ENCODE measurements at regions not wholly inside any gene's neighbourhood (a gene's known extent, or its start where the extent isn't known, plus 50 kb on each side); places are given as distances from the start of the nearest gene placed in this dataset.
"Not testable (repeated sequence)": the region's sequence is repeated elsewhere in the genome, so short reads cannot be mapped to it uniquely, and the experiment has no call there.

DNA sequence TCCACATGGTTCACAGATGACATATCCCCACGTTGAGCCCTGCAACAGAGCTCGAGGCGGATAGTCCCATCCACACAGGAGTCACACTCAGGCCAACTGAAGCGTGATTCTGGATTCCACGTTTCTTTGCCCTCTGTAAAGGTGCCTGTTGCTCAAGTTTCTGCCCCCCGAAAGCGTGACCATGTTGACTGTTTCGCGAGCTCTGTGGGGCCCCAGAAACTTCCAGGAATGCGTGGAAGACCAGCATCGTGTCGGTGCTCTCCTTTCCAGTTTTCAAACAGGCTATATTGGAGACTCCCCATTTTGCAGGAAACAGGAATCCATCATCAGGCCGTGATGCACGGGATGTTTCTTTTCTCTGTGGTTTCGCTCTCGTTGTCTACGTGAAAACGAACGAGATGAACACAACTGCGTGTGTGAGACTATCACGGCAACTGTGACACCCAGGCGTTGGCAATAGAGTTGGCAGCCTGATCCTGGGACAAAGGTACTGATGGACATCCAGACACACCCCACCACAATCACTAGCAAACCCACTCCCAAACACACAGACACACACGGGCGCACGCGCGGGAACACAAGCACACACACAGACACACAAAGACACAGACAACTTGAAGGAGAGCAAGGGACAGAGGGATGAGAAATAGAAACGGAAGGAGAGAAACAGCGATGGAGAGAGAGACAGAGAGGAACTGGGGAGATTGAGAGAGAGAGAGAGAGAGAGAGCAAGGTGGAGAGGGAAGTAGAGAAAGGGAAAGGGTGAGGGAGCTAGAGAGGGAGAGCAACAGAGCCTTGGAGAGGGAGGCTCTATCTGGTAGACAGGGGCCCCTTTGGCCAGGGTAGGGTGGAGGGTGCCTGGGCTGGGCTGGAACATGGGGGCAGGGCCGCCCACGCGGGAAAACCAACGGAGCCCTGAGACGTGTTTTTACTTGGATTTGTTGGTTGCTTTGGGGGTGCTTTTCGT is 1609.3 kb downstream of the SPATA31A7 start:
- peak overlapping the region; percentile 74 for H3K4me3 ChIP-seq (ENCODE audit: low read depth, low read length)
- DNase-seq (ENCODE audit: low read depth), result peak; percentile 27

DNA sequence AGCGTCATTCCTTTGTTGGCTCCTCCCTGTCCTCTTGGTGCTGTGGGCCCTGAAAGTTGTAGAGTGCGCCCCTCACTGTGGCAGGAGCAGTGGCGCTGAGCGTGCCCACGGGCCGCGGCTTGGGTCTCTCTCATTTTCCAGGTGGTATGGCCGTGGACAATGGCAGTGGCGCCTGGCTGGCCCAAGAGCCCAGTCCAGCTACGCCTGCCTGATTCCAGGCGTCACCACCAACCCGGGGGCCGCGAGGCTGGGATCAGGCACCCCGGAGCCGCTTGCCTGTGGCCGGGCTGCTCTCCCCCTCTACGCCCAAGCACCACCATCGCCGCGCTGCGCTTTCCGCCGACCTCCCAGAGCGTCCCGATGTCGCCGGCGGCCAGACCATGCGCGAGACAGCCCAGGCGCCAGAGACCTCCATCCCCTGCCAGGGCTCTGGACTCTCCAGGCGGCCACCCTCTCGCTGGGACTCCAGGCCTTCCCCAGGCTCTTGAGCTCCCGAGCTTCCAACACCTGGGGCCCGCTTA is 1610.1 kb downstream of the SPATA31A7 start:
- peak overlapping the region; percentile 74 for H3K4me3 ChIP-seq (ENCODE audit: low read depth, low read length)

DNA sequence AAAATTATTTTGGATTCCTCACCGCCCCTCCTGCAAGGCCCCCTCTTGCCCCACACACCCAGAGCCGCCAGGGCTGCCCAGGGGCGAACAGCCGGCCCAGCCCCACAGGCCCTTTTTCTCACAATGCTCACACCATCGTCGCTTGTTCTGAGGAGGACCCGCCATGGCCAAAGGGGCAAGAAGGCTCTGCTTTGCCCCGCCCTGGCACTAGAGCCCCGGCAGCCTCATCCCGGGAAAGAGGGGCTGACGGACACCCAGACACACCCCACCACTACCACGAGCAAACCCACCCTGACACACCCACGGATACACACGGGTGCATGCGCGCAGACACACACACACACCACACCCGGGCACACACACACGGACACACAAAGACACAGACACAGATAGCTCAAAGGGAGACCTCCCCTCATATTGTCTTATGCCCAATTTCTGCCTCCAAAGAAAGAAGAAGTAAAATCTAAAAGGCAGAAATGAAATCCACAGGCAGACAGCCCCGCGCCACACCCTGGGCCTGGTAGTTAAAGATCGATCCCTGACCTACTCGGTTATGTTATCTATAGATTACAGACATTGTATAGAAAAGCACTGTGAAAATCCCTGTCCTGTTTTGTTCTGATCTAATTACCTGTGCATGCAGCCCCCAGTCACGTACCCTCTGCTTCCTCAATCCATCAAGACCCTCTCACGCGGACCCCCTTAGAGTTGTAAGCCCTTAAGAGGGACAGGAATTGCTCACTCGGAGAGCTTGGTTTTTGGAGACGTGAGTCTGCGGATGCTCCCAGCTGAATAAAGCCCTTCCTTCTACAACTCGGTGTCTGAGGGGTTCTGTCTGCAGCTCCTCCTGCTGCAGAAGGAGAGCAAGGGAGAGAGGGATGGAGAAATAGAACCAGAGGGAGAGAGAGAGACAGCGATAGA is 1610.9 kb downstream of the SPATA31A7 start:
- DNase-seq (ENCODE audit: low read depth), result not testable (repeated sequence)
- H3K4me3 ChIP-seq (ENCODE audit: low read depth, low read length), result peak overlapping the region; percentile 74

More for the DNA sequence above, 1610.1 kb downstream of the SPATA31A7 start:
- not testable (repeated sequence) for DNase-seq (ENCODE audit: low read depth)

DNA sequence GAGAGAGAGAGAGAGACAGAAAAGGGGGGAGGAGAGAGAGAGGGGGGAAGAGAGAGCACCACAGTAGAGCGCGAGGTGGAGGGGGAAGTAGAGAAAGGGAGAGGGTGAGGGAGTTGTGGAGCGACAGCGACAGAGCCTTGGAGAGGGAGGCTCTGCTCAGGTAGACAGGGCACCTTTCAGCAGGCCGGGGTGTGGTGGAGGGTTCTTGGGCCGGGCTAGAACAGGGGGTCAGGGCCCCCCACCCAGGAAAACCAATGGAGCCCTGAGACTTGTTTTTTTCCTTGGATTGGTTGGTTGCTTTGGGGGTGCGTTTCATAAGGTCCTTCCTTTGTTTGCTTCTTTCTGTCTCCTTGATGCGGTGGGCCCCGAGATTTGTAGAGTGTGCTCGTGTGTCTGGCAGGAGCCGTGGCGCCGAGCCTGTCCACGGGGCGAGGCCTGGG is 1611.6 kb downstream of the SPATA31A7 start:
- DNase-seq (ENCODE audit: low read depth), result not testable (repeated sequence)
- H3K4me3 ChIP-seq (ENCODE audit: low read depth, low read length), result peak overlapping the region; percentile 74

DNA sequence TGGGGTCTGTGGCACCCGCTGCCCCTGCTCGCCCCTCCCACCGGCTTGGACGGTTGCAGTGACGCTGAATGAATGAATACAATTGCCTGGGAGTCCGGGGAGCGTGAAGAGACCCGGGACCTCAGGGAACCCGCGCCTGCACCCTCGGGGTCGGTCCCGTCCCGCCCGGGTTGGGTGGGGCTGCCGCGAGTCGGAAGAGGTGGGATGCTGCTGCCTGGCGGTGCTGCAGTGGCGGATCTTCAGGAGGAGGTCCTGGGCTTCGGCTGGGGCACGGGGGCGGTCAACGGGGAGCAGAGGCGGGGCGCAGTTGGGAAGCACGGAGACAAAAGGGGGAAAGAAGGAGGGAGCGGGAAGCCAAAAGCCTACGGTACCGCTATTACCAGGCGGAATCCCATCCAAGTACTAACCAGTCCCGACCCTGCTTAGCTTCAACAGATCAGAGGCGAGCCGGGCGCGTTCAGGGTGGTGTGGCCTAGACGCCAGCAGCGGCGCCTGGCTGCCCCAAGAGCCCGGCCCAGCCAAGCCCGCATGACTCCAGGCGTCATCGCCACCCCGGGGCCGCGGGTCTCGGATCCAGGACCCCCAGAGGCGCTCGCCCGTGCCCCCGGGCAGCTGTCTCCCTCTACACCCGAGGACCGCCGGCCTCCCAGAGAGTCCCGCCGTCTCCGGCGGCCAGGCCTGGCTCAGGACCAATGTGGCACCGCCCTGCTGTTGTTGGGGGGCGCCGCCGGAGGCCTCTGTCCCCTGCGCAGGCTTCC is 1612.3 kb downstream of the SPATA31A7 start:
- peak overlapping the region; percentile 74 for H3K4me3 ChIP-seq (ENCODE audit: low read depth, low read length)
- not testable (repeated sequence) for DNase-seq (ENCODE audit: low read depth)

DNA sequence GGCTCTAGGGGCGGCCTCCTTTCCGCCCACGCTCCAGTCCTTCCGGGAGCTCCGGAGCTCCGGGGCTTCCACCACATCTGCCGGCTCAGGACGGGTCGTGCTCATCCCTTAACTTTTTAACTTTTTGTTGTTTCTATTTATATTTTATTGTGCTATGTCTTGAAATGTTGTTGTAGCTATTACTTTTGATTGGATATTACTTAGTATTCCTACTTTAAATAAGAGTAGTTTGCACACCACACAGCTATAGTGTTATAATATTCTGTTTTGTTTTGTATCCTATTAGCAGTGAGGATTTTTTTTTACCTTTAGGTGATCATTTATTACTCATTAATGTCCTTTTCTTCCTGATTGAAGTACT is 1612.9 kb downstream of the SPATA31A7 start:
- DNase-seq (ENCODE audit: low read depth), result not testable (repeated sequence)
- peak overlapping the region; percentile 74 for H3K4me3 ChIP-seq (ENCODE audit: low read depth, low read length)

DNA sequence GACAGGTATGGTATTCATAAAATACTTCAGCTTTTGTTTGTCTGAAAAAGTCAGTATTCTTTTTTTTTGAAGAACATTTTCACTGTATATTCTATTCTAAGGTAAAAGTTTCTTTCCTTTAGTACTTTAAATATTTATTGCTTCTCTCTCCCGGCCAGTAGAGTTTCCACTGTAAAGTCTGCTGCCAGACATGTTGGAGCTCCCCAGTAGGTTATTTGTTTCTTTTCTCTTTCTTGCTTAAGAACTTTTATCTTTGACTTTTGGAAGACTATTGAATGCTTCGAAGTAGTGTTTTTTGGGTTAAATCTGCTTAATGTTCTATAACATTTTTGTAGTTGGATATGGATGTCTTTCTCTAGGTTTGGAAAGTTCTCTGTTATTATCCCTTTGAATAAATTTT is 1613.3 kb downstream of the SPATA31A7 start:
- DNase-seq (ENCODE audit: low read depth), result not testable (repeated sequence)
- H3K4me3 ChIP-seq (ENCODE audit: low read depth, low read length), result peak overlapping the region; percentile 74

DNA sequence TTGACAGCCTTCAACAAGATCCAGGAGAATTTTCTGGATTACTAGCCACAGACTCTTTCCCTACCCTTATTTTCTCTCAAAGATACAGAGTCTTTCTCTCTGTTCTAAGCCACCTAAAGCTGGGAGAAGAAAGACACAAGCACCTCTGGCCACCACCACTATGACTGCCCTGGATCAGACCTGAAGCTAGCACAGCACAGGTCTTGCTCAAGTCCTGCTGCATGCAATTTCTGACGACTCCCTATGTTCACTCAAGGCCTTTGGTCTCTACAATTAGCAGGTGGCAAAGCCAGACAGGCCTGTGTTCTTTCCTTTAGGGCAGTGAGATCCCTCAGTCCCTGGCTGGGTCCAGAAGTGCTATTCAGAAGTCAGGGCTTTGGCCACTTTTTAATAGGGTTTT is 1614.5 kb downstream of the SPATA31A7 start:
- H3K4me3 ChIP-seq (ENCODE audit: low read depth, low read length); DNase-seq (ENCODE audit: low read depth): not testable (repeated sequence)

DNA sequence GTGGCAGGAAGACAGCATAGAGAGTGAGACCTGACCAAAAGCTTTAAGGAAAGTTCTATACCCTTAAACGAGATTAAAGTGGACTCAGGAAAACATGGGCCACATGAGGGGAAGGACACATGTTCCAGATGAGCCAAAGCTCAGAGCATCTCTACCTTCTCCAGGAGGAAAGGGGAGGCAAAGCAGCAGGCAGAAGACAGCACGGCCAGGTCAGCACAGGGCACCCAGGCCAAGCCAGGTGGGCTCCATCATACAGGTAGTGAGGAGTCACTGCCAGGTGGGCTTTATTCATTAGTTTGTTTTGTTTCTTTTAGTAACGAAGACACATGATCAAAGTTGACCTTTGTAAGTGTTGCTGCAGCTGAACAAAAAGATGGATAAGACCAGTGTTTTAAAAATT is 1617.6 kb downstream of the SPATA31A7 start:
- DNase-seq (ENCODE audit: low read depth); H3K4me3 ChIP-seq (ENCODE audit: low read depth, low read length): not testable (repeated sequence)

DNA sequence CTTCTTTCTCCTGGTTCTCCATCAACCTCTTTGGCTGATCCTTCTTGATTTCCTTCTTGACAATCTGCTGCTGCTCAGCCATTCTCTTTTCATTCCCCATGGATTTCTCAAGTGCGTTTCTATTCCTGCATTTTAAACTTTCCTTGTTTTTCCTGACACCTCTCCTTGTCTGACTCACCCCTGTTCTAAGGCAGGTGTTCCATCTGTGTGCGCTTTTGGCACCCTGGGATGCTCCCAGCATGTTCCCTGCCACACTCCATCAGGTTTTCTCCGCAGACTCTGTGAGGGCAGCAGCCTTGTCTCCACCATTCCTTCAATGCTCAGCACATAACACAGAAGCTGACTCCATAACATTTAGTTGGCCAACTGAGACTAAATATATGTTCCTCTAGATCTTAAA is 1618.2 kb downstream of the SPATA31A7 start:
- DNase-seq (ENCODE audit: low read depth), result not testable (repeated sequence)

DNA sequence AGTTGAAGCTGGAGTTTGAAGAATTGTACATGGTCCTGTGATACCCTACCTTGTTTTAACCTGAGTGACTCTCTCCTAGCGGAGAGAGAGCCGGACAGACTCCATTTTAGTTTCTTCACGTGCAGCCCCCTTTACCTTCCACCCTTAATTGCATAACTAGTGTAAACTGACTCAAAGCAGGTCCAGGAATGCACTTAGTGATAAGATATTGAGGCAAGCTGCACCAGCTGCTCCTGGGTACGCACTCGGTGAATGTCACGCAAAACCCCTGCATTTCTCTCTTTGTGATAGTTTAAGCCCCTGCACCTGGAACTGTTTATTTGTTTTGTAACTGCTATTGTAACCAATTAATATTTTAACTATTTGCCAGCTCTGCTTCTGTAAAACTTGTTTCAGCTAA is 1620.5 kb downstream of the SPATA31A7 start:
- not testable (repeated sequence) for DNase-seq (ENCODE audit: low read depth); H3K4me3 ChIP-seq (ENCODE audit: low read depth, low read length)

More for the DNA sequence above, 1618.2 kb downstream of the SPATA31A7 start:
- H3K4me3 ChIP-seq (ENCODE audit: low read depth, low read length), result not testable (repeated sequence)

DNA sequence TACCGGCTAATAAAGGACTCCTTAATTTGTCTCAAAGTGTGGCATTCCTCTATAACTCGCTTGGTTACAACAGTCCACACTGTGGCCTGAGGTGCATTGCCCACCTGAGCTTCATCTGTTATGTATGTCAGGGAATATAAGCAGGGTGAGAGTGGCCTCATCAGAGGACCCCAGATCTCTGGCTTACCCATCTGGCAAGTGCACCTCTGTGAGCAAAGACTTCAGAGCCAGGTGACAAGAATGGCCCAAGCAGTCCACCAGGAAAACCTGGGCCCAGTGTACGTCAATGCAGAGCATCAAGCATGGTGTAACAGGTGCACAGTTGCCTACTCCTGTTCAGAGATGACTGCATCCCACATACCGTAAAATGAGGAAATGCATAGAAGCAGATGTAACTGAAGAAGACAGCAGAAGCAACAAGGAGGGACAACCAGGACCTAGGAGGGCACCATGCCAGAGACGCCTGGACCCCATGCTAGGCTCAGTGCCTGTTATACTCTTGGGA is 1621.0 kb downstream of the SPATA31A7 start:
- DNase-seq (ENCODE audit: low read depth); H3K4me3 ChIP-seq (ENCODE audit: low read depth, low read length): not testable (repeated sequence)

DNA sequence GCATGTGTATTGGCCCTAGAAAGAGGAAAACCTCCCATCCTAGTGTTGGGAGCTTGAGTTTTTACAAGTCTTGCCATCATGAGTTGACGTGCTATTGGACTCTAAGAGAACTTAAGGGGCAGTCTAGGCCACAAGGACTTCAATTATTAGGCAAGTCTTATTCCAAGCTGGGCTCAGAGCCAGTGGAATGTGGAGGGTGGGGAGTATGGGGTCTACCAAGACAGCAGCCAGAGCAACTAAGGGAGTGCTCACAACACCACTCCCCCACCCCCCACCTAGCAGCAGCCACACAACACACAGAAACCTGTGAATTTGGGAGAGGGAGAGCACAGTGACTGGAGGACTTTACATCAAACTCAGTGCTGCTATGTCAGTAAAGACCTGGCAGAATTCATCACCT is 1625.6 kb downstream of the SPATA31A7 start:
- DNase-seq (ENCODE audit: low read depth); H3K4me3 ChIP-seq (ENCODE audit: low read depth, low read length): not testable (repeated sequence)

DNA sequence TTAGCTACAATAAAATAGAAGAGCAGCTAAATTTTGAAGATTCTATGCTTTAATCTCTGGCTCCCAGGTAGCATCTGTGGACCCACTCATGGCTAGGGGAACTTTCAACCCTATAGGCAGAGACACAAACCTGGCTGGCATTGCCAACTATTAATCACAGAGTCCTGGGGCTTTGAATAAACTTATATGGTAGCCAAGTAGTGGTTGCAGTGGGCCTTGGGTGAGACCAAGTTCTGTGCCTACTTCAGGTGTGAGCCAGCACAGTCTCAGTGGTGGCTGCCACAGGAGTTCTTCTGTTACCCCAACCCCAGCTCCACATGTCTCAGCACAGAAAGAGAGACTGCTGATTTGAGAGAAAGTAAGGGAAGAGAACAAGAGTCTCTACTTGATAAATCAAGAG is 1626.5 kb downstream of the SPATA31A7 start:
- DNase-seq (ENCODE audit: low read depth); H3K4me3 ChIP-seq (ENCODE audit: low read depth, low read length): not testable (repeated sequence)

DNA sequence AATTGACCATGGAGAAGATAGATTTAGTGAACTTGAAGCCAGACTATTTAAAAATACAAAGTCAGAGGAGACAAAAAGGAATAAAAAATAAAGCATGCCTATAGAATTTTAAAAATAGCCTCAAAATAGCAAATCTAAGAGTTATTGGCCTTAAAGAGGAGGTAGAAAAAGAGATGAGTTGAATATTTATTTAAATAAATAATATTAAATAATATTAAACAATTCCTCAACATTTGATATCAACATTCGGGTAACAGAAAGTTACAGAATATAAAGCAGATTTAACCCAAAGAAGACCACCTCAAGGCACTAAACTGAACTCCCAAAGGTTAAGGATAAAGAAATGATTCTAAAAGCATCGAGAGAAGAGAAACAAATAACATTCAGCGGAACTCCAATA is 1627.4 kb downstream of the SPATA31A7 start:
- not testable (repeated sequence) for H3K4me3 ChIP-seq (ENCODE audit: low read depth, low read length); DNase-seq (ENCODE audit: low read depth)

DNA sequence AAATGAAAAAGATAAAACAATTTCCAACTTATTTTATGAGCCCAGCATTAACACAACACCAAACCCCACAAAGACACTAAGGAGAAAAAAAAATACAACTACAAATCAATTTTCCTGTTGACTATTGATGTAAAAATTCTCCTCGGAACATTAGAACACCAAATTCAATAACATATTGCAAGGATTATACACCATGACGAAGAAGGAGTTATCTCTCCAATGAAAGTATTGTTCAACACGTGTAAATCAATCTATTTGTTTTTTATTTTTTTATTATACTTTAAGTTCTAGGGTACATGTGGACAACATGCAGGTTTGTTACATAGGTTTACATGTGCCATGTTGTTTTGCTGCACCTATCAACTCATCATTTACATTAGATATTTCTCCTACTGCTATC is 1632.3 kb downstream of the SPATA31A7 start:
- not testable (repeated sequence) for H3K4me3 ChIP-seq (ENCODE audit: low read depth, low read length)

DNA sequence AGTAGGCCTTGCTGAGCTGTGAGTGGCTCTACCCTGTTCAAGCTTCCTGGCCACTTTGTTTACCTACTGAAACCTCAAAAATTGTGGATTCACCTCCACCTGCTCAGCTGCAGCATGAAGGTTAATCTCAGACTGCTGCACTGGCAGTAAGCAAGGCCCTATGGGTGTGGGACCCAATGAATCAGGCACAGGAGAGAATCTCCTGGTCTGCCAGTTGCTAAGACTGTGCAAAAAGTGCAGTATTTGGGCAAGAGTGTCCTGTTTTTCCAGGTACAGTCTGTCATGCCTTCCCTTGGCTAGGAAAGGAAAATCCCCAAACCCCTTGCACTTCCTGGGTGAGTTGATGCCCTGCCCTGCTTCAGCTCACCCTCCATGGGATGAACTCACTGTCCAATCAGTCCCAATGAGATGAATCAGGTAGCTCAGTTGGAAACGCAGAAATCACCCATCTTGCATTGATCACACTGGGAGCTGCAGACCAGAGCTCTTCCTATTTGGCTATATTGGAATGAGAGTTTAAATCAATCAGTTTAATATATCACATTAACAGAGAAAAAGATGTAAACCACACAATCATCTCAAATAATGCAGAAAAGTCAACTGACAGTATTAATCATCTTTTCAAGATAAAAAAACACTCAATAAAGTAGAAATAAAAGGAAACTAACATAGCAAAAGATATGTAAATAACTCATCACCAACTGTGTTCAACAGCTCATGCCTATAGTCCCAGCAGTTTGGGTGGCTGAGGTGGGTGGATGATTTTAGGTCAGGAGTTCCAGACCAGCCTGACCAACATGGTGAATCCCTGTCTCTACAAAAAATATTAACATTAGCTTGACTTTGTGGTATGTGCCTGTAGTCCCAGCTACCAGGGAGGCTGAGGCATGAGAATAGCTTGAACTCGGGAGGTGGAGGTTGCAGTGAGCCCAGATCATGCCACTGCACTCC is 1638.4 kb downstream of the SPATA31A7 start:
- H3K4me3 ChIP-seq (ENCODE audit: low read depth, low read length); DNase-seq (ENCODE audit: low read depth): not testable (repeated sequence)

More for the DNA sequence above, 1632.3 kb downstream of the SPATA31A7 start:
- DNase-seq (ENCODE audit: low read depth), result not testable (repeated sequence)

All from epithelial cell of proximal tubule (primary cell).